Vagina (tissue), 2 donors: ENCODE measurements at regions not wholly inside any gene's neighbourhood (a gene's known extent, or its start where the extent isn't known, plus 50 kb on each side); places are given as distances from the start of the nearest gene placed in this dataset.

ENCODE experiments used
- POLR2A ChIP-seq, 2 donors: fragments of 450-650 bp; IDR thresholded peaks; one replicate each; pipeline ENCODE4 v1.6.1; 2017; ENCODE audit warnings: antibody characterized with exemption in 2 of 2, mild to moderate bottlenecking in 2 of 2, moderate library complexity in 2 of 2
- TF ChIP-seq, protein P1 (sequence below), 3 experiments: fragments of 450-650 bp in 2 of 3; fragments of 200-600 bp in 1 of 3; sonication (generic) in 1 of 3; IDR thresholded peaks; one replicate each; pipeline ENCODE4 v1.5.1; 2017 to 2019; ENCODE audit warnings: antibody characterized with exemption in 3 of 3, mild to moderate bottlenecking in 2 of 3, moderate library complexity in 2 of 3

GRCh38 chr2:76247006-76247405, 536.3 kb upstream of the GCFC2 start:
- no peak for TF ChIP-seq POLR2A (IDR thresholded peaks at IDR 0.05)
- TF ChIP-seq, protein P1, sequence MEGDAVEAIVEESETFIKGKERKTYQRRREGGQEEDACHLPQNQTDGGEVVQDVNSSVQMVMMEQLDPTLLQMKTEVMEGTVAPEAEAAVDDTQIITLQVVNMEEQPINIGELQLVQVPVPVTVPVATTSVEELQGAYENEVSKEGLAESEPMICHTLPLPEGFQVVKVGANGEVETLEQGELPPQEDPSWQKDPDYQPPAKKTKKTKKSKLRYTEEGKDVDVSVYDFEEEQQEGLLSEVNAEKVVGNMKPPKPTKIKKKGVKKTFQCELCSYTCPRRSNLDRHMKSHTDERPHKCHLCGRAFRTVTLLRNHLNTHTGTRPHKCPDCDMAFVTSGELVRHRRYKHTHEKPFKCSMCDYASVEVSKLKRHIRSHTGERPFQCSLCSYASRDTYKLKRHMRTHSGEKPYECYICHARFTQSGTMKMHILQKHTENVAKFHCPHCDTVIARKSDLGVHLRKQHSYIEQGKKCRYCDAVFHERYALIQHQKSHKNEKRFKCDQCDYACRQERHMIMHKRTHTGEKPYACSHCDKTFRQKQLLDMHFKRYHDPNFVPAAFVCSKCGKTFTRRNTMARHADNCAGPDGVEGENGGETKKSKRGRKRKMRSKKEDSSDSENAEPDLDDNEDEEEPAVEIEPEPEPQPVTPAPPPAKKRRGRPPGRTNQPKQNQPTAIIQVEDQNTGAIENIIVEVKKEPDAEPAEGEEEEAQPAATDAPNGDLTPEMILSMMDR (IDR thresholded peaks at IDR 0.05) = no peak
